Astrocyte of the cerebellum (primary cell): ENCODE measurements at regions not wholly inside any gene's neighbourhood (a gene's known extent, or its start where the extent isn't known, plus 50 kb on each side); places are given as distances from the start of the nearest gene placed in this dataset.

Source experiments
- DNase-seq: peaks from one replicate; pipeline ENCODE4 v3.0.0-alpha.2; 2011; ENCODE audit warnings: low read depth
- H3K4me3 ChIP-seq: 2 replicates; pipeline ENCODE4 v1.5.1; 2011; ENCODE audit warnings: mild to moderate bottlenecking, low read depth, low read length, moderate library complexity
- in situ Hi-C: cut with HindIII; loops from 2 replicates; pipeline ENCODE4 v1.10.0; 2017; ENCODE audit warnings: low sequenced_read_pairs
- TF ChIP-seq, protein P1 (sequence below): IDR thresholded peaks from 2 replicates; pipeline ENCODE4 v1.5.1; 2012; ENCODE audit warnings: low read length, low read depth, moderate library complexity, mild to moderate bottlenecking; ENCODE audit errors: missing control alignments

GRCh38 chr15:92524161-92524560 lies 130.5 kb downstream of the ST8SIA2 start:
- DNase-seq = no peak
- TF ChIP-seq, protein P1, sequence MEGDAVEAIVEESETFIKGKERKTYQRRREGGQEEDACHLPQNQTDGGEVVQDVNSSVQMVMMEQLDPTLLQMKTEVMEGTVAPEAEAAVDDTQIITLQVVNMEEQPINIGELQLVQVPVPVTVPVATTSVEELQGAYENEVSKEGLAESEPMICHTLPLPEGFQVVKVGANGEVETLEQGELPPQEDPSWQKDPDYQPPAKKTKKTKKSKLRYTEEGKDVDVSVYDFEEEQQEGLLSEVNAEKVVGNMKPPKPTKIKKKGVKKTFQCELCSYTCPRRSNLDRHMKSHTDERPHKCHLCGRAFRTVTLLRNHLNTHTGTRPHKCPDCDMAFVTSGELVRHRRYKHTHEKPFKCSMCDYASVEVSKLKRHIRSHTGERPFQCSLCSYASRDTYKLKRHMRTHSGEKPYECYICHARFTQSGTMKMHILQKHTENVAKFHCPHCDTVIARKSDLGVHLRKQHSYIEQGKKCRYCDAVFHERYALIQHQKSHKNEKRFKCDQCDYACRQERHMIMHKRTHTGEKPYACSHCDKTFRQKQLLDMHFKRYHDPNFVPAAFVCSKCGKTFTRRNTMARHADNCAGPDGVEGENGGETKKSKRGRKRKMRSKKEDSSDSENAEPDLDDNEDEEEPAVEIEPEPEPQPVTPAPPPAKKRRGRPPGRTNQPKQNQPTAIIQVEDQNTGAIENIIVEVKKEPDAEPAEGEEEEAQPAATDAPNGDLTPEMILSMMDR = no peak
- H3K4me3 ChIP-seq = no peak overlapping the region
- in situ Hi-C loops = no loop called here

DNA sequence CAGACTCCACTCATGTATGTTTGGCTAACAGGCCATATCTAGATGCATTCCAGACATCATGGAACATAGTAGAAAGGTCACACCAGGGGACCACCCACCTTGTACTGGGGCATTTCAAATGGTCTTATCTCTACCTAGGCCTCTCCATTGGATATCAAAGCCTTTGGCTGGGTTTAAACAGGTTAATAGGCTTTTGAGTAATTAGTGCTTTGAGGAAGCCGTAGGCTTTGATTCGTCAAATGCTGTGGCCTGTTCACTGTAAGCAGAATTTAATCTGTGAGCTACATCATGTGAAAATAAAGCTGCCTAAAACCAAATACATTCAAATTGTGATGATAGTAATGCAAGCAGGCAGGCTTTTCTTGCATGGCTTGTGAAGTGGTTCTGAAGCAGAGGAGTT lies 129.5 kb downstream of the ST8SIA2 start:
- TF ChIP-seq, protein P1 = no peak
- in situ Hi-C loops = no loop called here
- DNase-seq = no peak
- no peak overlapping the region for H3K4me3 ChIP-seq

GRCh38 chr15:92521624-92522008 lies 127.9 kb downstream of the ST8SIA2 start:
- no peak overlapping the region for H3K4me3 ChIP-seq
- peak; percentile 79 for DNase-seq
- in situ Hi-C loops = no loop called here
- TF ChIP-seq, protein P1 = peak; percentile 84

DNA sequence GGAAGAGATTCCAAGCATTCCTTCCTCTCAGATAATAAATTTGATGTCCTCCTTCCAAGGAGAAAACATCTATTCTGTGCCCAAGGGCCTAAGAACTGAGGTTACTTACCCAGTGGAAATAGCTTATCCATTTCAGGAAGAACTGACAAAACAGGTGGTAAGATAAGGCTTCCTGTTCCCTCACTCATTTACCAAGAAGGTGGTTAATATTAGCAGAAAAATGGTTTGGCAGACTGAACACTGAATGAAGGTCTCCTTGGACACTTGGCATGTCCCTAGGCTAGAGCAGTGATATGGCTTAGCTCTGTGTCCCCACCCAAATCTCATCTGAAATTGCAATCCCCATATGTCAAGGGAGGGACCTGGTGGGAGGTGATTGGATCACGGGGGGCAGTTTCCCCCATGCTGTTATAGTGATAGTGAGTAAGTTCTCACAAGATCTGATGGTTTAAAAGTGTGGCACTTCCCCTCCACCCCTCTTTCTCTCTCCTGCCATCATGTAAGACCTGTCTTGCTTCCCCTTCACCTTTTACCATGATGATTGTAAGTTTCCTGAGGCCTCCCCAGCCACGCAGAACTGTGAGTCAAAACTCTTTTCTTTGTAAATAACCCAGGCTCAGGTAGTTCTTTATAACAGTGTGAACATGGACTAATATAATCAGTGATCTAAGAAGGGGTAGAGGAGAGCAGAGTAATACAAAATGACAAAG lies 127.4 kb downstream of the ST8SIA2 start:
- no peak for DNase-seq
- in situ Hi-C loops = no loop called here
- no peak overlapping the region for H3K4me3 ChIP-seq
- TF ChIP-seq, protein P1 = no peak

GRCh38 chr15:92519709-92520108 lies 126.0 kb downstream of the ST8SIA2 start:
- TF ChIP-seq, protein P1 = no peak
- in situ Hi-C loops = no loop called here
- no peak overlapping the region for H3K4me3 ChIP-seq
- peak; percentile 87 for DNase-seq
